ENCODE measurements at regions not wholly inside any gene's neighbourhood (a gene's known extent, or its start where the extent isn't known, plus 50 kb on each side); places are given as distances from the start of the nearest gene placed in this dataset.
A peak's percentile ranks its signal among the peaks of the same experiment; 100 is the strongest.
"Not testable (repeated sequence)": the region's sequence is repeated elsewhere in the genome, so short reads cannot be mapped to it uniquely, and the experiment has no call there.

GRCh38 chr13:24985107-24985506 lies 110.8 kb upstream of the PABPC3 start:
- H3K27me3 ChIP-seq: no peaks in the 10 kb centered on the region
- TF ChIP-seq CTCF (IDR thresholded peaks at IDR 0.05): no peak
- TF ChIP-seq POLR2A (IDR thresholded peaks at IDR 0.05): no peak
- H3K4me1 ChIP-seq: no peaks in the 10 kb centered on the region
- DNase-seq: no peak
- H3K9me3 ChIP-seq: no peaks in the 10 kb centered on the region
- intact Hi-C loops (cut with DNase I; ENCODE audit: low total_unique reads): no loop called here
- no peak overlapping the region for H3K27ac ChIP-seq
- no peaks in the 10 kb centered on the region for H3K36me3 ChIP-seq
- H3K4me3 ChIP-seq: no peak overlapping the region

- H3K4me3 ChIP-seq: no peak overlapping the region
- intact Hi-C loops (cut with DNase I; ENCODE audit: low total_unique reads): no loop called here
- TF ChIP-seq POLR2A (IDR thresholded peaks at IDR 0.05): no peak
- no peak for TF ChIP-seq CTCF (IDR thresholded peaks at IDR 0.05)
- H3K27ac ChIP-seq: no peak overlapping the region
- no peaks in the 10 kb centered on the region for H3K27me3 ChIP-seq
- H3K4me1 ChIP-seq: no peaks in the 10 kb centered on the region
- H3K9me3 ChIP-seq: no peaks in the 10 kb centered on the region
- no peak for DNase-seq
- no peaks in the 10 kb centered on the region for H3K36me3 ChIP-seq
Observed at GRCh38 chr13:24985896-24986295, 110.0 kb upstream of the PABPC3 start.

GRCh38 chr13:24986826-24987225 lies 109.1 kb upstream of the PABPC3 start:
- Histone ChIP-seq H3K4me1 (no peaks in the 10 kb centered on the region), H3K27ac (no peak overlapping the region), H3K27me3 (no peaks in the 10 kb centered on the region), H3K4me3 (no peak overlapping the region), H3K36me3 (no peaks in the 10 kb centered on the region), H3K9me3 (no peaks in the 10 kb centered on the region)
- intact Hi-C loops (cut with DNase I; ENCODE audit: low total_unique reads): no loop called here
- TF ChIP-seq CTCF (IDR thresholded peaks at IDR 0.05) (no peak), POLR2A (IDR thresholded peaks at IDR 0.05) (no peak)
- DNase-seq: no peak

- H3K27ac ChIP-seq; H3K9me3 ChIP-seq; intact Hi-C loops (cut with DNase I; ENCODE audit: low total_unique reads); H3K4me3 ChIP-seq; H3K36me3 ChIP-seq; H3K27me3 ChIP-seq; H3K4me1 ChIP-seq; DNase-seq: not testable (repeated sequence)
Observed at GRCh38 chr13:24989959-24990358, 106.0 kb upstream of the PABPC3 start.

- H3K27ac ChIP-seq; H3K4me1 ChIP-seq; H3K36me3 ChIP-seq; H3K4me3 ChIP-seq; DNase-seq; H3K27me3 ChIP-seq; H3K9me3 ChIP-seq; intact Hi-C loops (cut with DNase I; ENCODE audit: low total_unique reads): not testable (repeated sequence)
Observed at GRCh38 chr13:24992946-24993345, 103.0 kb upstream of the PABPC3 start.

- peak in 1 of 2 donors; percentile 39 for DNase-seq
- intact Hi-C loops (cut with DNase I; ENCODE audit: low total_unique reads): no loop called here
Observed at GRCh38 chr13:24995225-24995804, 100.6 kb upstream of the PABPC3 start.

More at GRCh38 chr13:24995225-24995804, 100.6 kb upstream of the PABPC3 start:
- H3K4me1 ChIP-seq: no peaks in the 10 kb centered on the region
- peaks cover 0 to 5% of the 10 kb centered on the region in 2 donors for H3K27me3 ChIP-seq
- H3K36me3 ChIP-seq: no peaks in the 10 kb centered on the region
- TF ChIP-seq POLR2A (IDR thresholded peaks at IDR 0.05): no peak
- TF ChIP-seq CTCF (IDR thresholded peaks at IDR 0.05): peak; percentile 52 to 66 (median 58)
- H3K4me3 ChIP-seq: no peak overlapping the region
- H3K27ac ChIP-seq: no peak overlapping the region
- H3K9me3 ChIP-seq: no peaks in the 10 kb centered on the region
